NCI-H345 (cell line): ENCODE measurements at regions not wholly inside any gene's neighbourhood (a gene's known extent, or its start where the extent isn't known, plus 50 kb on each side); places are given as distances from the start of the nearest gene placed in this dataset.
"Not testable (repeated sequence)": the region's sequence is repeated elsewhere in the genome, so short reads cannot be mapped to it uniquely, and the experiment has no call there.

ENCODE experiments used
- DNase-seq: peaks from one replicate; lab custom pipeline; 2025; lab: John Stamatoyannopoulos, UW

DNA sequence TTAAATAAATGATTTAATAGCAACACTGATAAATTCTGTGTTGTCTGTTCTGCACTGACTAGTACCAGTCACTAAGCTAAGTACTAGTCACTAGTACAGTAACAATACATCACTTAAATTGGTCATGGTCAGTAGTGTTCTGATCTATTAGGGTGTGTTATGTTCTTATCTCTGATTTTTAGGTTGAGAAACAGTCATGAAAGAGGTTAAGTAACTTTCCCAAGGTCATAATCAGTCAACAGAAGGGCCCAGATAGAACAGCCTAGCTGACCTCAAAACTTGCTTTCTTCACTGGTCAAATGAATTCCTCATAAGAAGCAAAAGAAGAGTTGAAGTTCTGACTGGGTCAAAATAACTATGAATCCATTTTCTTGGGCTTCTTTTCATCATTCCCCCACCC is 1492.7 kb downstream of the MAT2B start:
- no peak for DNase-seq

GRCh38 chr5:164998590-164998989 is 1493.2 kb downstream of the MAT2B start:
- DNase-seq: no peak

- no peak for DNase-seq
These were observed 1495.2 kb downstream of the MAT2B start for GRCh38 chr5:165000479-165001190.

DNA sequence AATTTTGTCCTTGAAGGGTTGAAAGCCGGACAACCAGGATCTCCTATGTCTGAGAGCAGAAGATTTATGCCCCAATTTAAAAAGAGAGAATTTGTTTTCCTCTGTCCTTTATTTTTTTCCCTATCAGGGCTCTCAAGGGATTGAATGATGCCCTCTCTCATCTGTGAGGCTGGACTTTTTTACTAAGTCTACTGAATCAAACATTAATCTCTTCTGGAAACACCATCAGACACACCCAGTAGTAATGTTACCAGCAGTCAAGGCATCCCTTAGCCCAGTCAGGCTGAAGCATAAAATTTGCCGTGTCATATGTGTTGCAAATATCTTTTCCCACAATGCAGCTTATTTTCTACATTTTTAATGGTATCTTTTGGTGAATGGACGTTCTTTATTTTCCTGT is 1497.9 kb downstream of the MAT2B start:
- no peak for DNase-seq

DNA sequence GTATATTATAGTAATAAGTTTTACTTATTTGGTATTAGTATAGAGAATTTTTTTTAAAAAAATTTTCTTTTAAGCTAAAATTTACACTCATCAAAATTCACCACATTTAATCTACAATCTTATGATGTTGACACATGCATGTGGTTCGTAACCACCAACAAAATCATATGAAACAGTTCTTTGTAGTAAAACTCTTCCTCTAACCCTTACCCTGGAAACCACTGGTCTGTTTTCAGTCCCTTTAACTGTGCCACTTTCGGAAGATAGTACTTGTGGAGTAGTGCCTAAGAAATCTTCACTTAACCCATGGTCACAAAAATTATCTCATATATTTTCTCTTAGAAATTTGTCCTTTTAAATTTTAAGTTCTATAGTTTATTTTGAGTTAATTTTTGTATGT is 1498.8 kb downstream of the MAT2B start:
- no peak for DNase-seq

- no peak for DNase-seq
These were observed 1509.0 kb downstream of the MAT2B start for GRCh38 chr5:165014439-165014838.

DNA sequence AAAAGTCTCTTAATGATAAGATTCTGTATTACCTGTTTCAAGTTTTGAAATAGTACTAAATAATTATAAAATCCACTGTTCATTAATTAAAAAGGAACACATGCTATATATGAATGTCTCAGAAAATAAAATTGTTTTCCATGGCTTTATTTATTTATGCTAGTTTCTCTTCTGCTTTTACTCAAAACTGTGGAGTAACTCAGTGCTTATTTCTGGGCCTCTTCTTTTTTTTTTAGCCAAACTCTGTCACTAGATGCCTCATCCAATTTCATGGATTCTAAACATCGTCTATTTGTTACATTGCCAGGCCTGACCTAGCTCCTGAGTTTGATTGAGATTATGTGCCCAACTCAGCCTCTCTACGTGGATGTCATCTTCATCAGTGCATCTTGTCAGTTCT is 1509.7 kb downstream of the MAT2B start:
- DNase-seq: no peak

DNA sequence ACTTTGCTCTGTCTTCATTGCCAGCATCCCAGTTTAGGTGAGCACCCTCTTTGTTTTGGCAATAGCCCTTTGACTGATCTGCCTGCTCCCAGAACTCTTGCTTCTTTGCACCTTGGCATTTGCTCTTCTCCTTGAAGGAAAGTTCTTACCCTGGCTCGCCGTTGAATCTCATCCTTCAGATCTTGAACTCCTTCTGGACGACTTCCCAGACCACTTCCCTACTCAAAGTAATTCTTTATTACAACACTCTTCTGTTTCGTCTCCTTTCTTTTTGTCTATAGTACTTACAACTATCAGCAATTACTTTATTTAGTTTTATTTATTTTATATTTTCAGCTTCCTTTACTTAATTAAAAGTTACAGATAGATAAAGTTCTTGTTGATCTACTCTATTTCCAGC is 1510.1 kb downstream of the MAT2B start:
- no peak for DNase-seq

GRCh38 chr5:165026971-165027370 is 1521.6 kb downstream of the MAT2B start:
- no peak for DNase-seq

DNA sequence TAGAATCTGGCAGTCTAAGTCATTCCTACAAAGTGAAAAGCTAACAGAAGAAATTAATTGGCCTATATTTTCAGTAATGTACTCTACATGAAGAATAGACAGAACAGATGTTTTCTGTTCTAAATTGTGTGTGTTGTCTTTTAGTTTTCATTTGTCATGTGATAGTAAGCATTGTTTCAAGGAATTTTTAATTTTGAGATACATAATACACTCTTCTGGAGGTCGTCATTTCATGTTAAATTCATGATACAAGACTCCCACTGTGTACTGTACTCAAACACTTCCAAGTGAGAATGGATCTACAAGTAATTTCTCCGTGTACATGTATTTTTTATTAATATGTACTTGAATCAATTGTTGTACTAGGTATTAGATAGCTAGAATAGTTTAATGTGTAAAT is 1522.9 kb downstream of the MAT2B start:
- DNase-seq: no peak

DNA sequence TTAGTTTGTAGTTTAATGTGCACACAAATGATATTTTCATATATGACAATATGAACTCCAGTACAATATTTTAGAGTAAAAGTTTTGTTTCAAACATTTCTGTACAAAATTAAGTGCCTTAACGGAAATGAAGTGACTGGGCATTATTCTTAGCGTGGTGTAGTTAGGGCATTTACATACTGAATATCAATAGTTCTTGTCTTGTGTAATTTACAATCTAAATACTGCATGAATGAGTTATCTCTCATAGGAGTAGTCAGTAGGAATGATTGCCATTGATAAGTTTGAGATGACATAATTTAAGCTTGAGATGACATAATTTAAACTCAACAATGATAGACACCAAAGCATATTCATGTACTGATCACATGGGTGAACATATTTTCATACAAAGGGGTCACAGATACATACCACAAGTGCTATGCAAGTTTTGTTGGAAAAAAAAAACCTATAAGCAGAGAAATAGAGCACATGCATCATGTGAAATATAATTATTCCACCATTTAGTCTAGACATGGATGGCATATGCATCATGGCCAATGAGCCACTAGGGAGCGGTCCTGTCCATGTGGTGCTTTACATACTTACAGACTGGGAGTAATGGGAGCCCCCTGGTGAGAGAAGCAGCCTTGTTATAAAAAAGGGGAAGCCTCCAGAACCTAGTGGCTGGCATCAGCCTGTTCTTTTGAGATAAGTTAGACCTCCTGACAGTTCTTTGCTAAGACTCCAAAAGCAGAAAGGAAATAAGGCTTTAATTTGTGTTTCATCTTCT is 1523.9 kb downstream of the MAT2B start:
- no peak for DNase-seq

DNA sequence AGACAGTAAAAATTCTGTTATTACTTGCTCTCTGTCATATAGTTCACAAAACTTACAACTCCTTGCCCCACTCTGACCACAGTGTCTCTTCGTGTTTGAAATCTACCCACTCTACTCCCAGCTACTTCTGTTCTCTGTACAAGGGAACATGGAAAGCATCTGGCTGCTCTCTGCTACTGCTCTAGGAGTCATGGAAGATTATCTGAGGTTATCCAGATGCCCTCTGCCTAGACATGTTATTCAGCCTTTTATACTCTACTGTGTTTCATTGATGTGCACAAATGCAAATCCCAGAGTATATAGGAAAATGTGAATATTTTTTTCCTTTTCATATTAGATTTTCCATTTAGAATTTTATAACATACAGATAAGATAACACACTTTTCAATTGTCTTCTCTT is 1525.6 kb downstream of the MAT2B start:
- no peak for DNase-seq

DNA sequence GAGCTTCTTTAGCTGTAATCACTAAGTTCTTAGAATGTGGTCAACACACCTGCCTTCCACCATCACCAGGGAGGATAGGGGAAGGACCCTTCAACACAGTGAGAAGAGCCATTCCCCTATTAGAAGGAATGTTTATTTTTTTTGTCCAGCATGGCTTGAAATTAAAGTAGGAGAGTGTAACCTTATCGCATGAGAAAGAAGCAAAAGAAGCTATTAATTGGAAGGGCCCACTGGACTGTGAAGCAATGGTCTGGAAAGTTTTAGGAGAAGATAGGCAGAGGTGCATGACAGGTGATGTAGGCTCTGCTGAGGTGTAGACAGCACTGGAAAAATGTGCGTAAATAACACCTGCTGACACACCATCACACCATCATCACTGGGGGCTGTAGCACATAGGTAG is 1526.0 kb downstream of the MAT2B start:
- DNase-seq: no peak

- DNase-seq: no peak
These were observed 1530.1 kb downstream of the MAT2B start for GRCh38 chr5:165035520-165035919.

GRCh38 chr5:165039748-165040147 is 1534.3 kb downstream of the MAT2B start:
- no peak for DNase-seq

GRCh38 chr5:165045941-165046340 is 1540.5 kb downstream of the MAT2B start:
- not testable (repeated sequence) for DNase-seq

DNA sequence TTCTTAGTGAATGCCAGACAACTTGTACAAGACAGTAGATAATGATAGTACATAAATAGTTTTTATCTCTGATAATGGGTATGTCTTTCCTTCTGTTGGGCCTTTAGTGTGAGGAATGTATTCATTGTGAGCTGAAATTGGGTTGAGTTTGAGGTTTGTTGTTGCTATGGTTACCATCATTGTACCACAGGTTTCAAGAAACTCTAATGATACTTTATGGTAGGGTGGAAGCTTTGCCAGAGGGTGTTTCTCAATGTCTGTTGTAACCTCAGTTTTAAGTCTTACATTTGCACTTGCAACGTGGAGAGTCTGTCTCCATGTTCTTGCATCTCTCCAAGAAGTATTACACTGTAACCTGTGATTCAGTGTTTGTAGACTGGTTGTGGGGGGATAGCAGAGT is 1550.1 kb downstream of the MAT2B start:
- no peak for DNase-seq

DNA sequence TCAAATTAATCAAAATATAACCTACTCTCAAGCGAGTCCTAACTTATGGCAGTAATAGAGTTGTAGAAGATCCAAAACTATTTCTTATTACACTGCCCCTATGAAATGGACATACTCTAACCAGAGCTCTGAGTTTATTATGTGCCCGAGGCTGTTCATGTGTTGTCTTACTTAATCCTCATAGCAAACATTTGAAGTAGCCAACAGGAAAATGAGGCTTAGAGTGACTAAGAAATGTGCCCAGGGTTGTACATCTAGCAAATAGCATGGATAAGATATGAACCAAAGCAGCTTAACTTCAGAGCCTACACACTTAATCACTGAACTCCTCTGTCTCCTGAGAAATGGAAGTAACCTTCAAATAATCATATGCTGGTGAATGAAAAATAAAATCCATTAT is 1551.7 kb downstream of the MAT2B start:
- DNase-seq: no peak

DNA sequence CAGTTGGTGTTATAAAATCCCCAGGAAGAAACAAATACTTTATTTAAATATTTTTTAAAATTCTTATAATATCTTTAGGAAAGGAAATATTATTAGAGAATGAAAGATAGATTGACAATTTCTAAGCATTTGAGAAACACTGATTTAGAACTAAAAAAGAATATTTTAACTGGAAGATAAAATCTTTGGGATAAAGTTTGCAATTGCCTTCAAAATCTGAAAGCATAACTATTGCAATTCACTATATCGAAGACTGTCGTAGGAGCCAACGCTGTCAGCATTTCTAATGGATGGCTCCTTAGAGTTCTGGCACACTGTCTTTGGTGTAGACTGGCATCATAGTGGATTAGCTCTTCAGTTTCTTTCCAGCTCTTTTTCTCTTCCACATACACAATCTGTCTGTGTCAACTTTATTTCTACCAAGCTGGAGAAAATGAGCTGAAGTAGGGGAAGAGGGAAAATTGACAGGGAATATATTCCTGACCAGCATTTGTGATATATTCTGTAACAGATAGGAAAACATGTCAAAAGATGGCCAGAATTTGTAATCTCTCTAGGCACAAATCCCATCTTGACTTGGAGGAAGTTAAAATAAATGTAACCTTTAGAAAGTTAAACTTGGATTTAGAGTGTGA is 1561.4 kb downstream of the MAT2B start:
- DNase-seq: no peak

DNA sequence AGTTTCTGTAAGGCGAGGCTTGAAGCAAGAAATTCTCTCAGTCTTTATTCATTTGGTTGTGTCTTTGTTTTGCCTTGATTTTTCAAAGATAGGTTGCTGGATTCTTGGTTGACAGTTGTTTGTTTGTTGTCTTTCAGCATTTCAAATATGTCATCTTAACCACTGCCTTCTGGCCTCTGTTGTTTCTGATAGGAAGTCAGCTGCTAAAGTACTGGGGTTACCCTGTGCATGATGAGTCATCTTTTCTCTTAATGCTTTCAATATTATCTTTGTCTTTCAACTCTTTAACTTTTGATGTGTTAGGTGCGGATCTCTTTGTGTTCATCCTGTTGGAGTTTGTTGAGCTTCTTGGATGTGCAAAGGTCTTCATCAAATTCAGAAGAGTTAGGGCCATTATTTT is 1571.3 kb downstream of the MAT2B start:
- no peak for DNase-seq

DNA sequence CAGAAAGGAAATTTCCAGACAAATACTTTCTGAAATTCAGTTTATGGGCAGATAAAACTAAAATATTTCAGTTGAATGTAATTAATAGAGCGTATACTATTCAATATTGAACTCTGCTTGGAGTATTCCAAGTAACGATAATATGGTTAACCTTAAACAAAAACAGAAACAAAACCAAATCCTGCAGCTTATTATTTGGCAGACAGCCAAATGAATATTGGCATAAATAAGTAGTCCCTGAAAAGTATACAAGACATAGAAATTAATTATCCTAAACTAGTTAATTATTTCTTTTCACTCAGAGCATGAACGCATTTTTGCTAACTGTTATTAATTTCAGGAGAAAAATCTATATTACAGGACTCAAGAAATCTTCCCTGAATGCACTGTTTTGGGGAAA is 1574.0 kb downstream of the MAT2B start:
- DNase-seq: no peak

- no peak for DNase-seq
These were observed 1578.0 kb downstream of the MAT2B start for GRCh38 chr5:165083394-165083793.

- no peak for DNase-seq
These were observed 1581.0 kb downstream of the MAT2B start for GRCh38 chr5:165086465-165086864.
